ENCODE measurements at regions not wholly inside any gene's neighbourhood (a gene's known extent, or its start where the extent isn't known, plus 50 kb on each side); places are given as distances from the start of the nearest gene placed in this dataset.
"Not testable (repeated sequence)": the region's sequence is repeated elsewhere in the genome, so short reads cannot be mapped to it uniquely, and the experiment has no call there.

- DNase-seq (ENCODE audit: low read depth in 4 of 4, low spot score in 1 of 4) = no peak
These were observed 259.9 kb downstream of the ZIC1 start for GRCh38 chr3:147669077-147669476.

GRCh38 chr3:147672035-147672434 is 262.9 kb downstream of the ZIC1 start:
- no peak for DNase-seq (ENCODE audit: low read depth in 4 of 4, low spot score in 1 of 4)

- no peak for DNase-seq (ENCODE audit: low read depth in 4 of 4, low spot score in 1 of 4)
These were observed 263.3 kb downstream of the ZIC1 start for GRCh38 chr3:147672436-147672835.

- DNase-seq (ENCODE audit: low read depth in 4 of 4, low spot score in 1 of 4) = no peak
These were observed 266.6 kb downstream of the ZIC1 start for GRCh38 chr3:147675761-147676160.

GRCh38 chr3:147680837-147681483 is 271.8 kb downstream of the ZIC1 start:
- DNase-seq (ENCODE audit: low read depth in 4 of 4, low spot score in 1 of 4) = no peak

- DNase-seq (ENCODE audit: low read depth in 4 of 4, low spot score in 1 of 4) = no peak
These were observed 279.7 kb downstream of the ZIC1 start for GRCh38 chr3:147688868-147689267.

GRCh38 chr3:147699175-147699838 is 290.1 kb downstream of the ZIC1 start:
- no peak for DNase-seq (ENCODE audit: low read depth in 4 of 4, low spot score in 1 of 4)

GRCh38 chr3:147701195-147701594 is 292.0 kb downstream of the ZIC1 start:
- no peak for DNase-seq (ENCODE audit: low read depth in 4 of 4, low spot score in 1 of 4)

- DNase-seq (ENCODE audit: low read depth in 4 of 4, low spot score in 1 of 4) = no peak
These were observed 293.3 kb downstream of the ZIC1 start for GRCh38 chr3:147702509-147702908.

GRCh38 chr3:147705651-147706051 is 296.5 kb downstream of the ZIC1 start:
- no peak for DNase-seq (ENCODE audit: low read depth in 4 of 4, low spot score in 1 of 4)

GRCh38 chr3:147710753-147711152 is 301.6 kb downstream of the ZIC1 start:
- not testable (repeated sequence) for DNase-seq (ENCODE audit: low read depth in 4 of 4, low spot score in 1 of 4)

GRCh38 chr3:147712357-147712756 is 303.2 kb downstream of the ZIC1 start:
- no peak for DNase-seq (ENCODE audit: low read depth in 4 of 4, low spot score in 1 of 4)

GRCh38 chr3:147712758-147713157 is 303.6 kb downstream of the ZIC1 start:
- DNase-seq (ENCODE audit: low read depth in 4 of 4, low spot score in 1 of 4) = not testable (repeated sequence)

GRCh38 chr3:147713234-147714133 is 304.3 kb downstream of the ZIC1 start:
- no peak for DNase-seq (ENCODE audit: low read depth in 4 of 4, low spot score in 1 of 4)

- DNase-seq (ENCODE audit: low read depth in 4 of 4, low spot score in 1 of 4) = no peak
These were observed 320.5 kb downstream of the ZIC1 start for GRCh38 chr3:147729641-147730040.

GRCh38 chr3:147730284-147730683 is 321.1 kb downstream of the ZIC1 start:
- DNase-seq (ENCODE audit: low read depth in 4 of 4, low spot score in 1 of 4) = no peak

GRCh38 chr3:147733217-147733616 is 324.1 kb downstream of the ZIC1 start:
- no peak for DNase-seq (ENCODE audit: low read depth in 4 of 4, low spot score in 1 of 4)

- no peak for DNase-seq (ENCODE audit: low read depth in 4 of 4, low spot score in 1 of 4)
These were observed 326.5 kb downstream of the ZIC1 start for GRCh38 chr3:147735616-147736015.

GRCh38 chr3:147736226-147736625 is 327.1 kb downstream of the ZIC1 start:
- DNase-seq (ENCODE audit: low read depth in 4 of 4, low spot score in 1 of 4) = no peak

GRCh38 chr3:147737376-147737775 is 328.2 kb downstream of the ZIC1 start:
- no peak for DNase-seq (ENCODE audit: low read depth in 4 of 4, low spot score in 1 of 4)

- DNase-seq (ENCODE audit: low read depth in 4 of 4, low spot score in 1 of 4) = no peak
These were observed 331.8 kb downstream of the ZIC1 start for GRCh38 chr3:147740928-147741327.

GRCh38 chr3:147744967-147745366 is 335.8 kb downstream of the ZIC1 start:
- DNase-seq (ENCODE audit: low read depth in 4 of 4, low spot score in 1 of 4) = no peak

All from stimulated activated CD4-positive, alpha-beta T cell treated with anti-CD3 and anti-CD28 coated beads, Interleukin-1b, Interleukin-23, amount 100 ng/mL, for 24 hours (primary cell).